ENCODE measurements at regions not wholly inside any gene's neighbourhood (a gene's known extent, or its start where the extent isn't known, plus 50 kb on each side); places are given as distances from the start of the nearest gene placed in this dataset.

DNA sequence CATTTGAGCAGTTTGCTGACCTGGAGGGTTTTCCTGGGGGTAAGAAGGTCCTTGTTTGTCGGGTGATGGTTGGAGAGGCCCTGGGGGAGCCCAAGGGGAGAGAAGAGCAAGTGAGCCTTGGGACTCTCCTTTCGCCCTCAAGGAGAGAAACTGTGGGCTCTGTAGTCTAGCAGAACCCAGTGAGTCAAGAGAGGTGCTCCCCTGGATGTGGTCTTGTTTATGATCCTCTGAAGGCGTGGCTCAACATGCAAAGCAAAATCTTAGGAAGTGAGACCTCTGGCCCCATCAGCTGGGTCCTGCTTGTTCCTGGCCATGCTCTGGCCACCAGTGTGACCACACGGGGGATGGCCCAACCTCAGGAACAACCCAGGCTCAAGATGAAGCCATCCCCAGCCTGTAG lies 66.5 kb upstream of the ALX4 start:
- DNase-seq (ENCODE audit: low spot score) (no peak), ATAC-seq (no peak)
- Mint-ChIP-seq H3K4me3 (no peak overlapping the region), H3K27ac (no peak overlapping the region), H3K27me3 (ENCODE audit: low read depth) (peaks cover 35% of the 10 kb centered on the region), H3K9me3 (peaks cover 5% of the 10 kb centered on the region), H3K4me1 (peaks cover 3% of the 10 kb centered on the region; the same call in 1 of the 2 replicates), H3K36me3 (no peaks in the 10 kb centered on the region)
- CTCF ChIA-PET, result no interaction called here
- TF ChIP-seq SMAD4 (CRISPR knock-in tag; IDR thresholded peaks at IDR 0.05), result no peak
- TF ChIP-seq, protein P1, sequence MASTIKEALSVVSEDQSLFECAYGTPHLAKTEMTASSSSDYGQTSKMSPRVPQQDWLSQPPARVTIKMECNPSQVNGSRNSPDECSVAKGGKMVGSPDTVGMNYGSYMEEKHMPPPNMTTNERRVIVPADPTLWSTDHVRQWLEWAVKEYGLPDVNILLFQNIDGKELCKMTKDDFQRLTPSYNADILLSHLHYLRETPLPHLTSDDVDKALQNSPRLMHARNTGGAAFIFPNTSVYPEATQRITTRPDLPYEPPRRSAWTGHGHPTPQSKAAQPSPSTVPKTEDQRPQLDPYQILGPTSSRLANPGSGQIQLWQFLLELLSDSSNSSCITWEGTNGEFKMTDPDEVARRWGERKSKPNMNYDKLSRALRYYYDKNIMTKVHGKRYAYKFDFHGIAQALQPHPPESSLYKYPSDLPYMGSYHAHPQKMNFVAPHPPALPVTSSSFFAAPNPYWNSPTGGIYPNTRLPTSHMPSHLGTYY (CRISPR knock-in tag; IDR thresholded peaks at IDR 0.05), result no peak
- TF ChIP-seq, protein P2, sequence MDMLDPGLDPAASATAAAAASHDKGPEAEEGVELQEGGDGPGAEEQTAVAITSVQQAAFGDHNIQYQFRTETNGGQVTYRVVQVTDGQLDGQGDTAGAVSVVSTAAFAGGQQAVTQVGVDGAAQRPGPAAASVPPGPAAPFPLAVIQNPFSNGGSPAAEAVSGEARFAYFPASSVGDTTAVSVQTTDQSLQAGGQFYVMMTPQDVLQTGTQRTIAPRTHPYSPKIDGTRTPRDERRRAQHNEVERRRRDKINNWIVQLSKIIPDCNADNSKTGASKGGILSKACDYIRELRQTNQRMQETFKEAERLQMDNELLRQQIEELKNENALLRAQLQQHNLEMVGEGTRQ (CRISPR knock-in tag; IDR thresholded peaks at IDR 0.05), result no peak
- TF ChIP-seq, protein P3, sequence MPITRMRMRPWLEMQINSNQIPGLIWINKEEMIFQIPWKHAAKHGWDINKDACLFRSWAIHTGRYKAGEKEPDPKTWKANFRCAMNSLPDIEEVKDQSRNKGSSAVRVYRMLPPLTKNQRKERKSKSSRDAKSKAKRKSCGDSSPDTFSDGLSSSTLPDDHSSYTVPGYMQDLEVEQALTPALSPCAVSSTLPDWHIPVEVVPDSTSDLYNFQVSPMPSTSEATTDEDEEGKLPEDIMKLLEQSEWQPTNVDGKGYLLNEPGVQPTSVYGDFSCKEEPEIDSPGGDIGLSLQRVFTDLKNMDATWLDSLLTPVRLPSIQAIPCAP (CRISPR knock-in tag; IDR thresholded peaks at IDR 0.05), result no peak
- no peak for TF ChIP-seq ESRRA (CRISPR knock-in tag; IDR thresholded peaks at IDR 0.05; ENCODE audit: borderline replicate concordance)
- no peak for TF ChIP-seq GRHL2 (CRISPR knock-in tag; IDR thresholded peaks at IDR 0.05; ENCODE audit: insufficient replicate concordance, severe bottlenecking)
- TF ChIP-seq, protein P4, sequence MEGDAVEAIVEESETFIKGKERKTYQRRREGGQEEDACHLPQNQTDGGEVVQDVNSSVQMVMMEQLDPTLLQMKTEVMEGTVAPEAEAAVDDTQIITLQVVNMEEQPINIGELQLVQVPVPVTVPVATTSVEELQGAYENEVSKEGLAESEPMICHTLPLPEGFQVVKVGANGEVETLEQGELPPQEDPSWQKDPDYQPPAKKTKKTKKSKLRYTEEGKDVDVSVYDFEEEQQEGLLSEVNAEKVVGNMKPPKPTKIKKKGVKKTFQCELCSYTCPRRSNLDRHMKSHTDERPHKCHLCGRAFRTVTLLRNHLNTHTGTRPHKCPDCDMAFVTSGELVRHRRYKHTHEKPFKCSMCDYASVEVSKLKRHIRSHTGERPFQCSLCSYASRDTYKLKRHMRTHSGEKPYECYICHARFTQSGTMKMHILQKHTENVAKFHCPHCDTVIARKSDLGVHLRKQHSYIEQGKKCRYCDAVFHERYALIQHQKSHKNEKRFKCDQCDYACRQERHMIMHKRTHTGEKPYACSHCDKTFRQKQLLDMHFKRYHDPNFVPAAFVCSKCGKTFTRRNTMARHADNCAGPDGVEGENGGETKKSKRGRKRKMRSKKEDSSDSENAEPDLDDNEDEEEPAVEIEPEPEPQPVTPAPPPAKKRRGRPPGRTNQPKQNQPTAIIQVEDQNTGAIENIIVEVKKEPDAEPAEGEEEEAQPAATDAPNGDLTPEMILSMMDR (IDR thresholded peaks at IDR 0.05), result no peak
- no peak for TF ChIP-seq ZNF232 (CRISPR knock-in tag; IDR thresholded peaks at IDR 0.05)
- POLR2A ChIA-PET, result no interaction called here

DNA sequence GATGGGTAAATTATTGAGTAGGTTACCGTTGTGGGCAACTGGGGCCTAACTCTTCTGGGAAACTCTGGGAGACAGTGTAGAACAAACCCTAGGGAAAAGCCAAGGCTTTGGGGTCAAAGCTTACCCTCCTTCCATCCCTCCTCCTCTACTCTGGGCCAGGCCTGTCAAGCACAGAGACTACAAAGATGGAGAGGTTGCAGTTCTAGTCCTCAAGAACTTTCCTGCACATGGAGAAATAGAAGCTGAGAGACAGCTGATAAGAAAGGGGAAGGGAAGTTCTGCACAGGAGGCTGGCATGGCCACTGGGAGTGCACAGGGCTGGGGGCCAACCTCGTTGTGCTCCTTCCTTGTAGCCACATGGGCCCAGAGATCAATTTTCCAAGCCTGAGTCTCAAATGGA lies 67.2 kb upstream of the ALX4 start:
- Mint-ChIP-seq H3K27me3 (ENCODE audit: low read depth) (peaks cover 35% of the 10 kb centered on the region), H3K4me1 (peaks cover 3% of the 10 kb centered on the region; the same call in 1 of the 2 replicates), H3K4me3 (no peak overlapping the region), H3K36me3 (no peaks in the 10 kb centered on the region), H3K27ac (no peak overlapping the region), H3K9me3 (peaks cover 5% of the 10 kb centered on the region)
- POLR2A ChIA-PET, result no interaction called here
- DNase-seq (ENCODE audit: low spot score), result no peak
- CTCF ChIA-PET, result no interaction called here
- no peak for ATAC-seq
- TF ChIP-seq, protein P5, sequence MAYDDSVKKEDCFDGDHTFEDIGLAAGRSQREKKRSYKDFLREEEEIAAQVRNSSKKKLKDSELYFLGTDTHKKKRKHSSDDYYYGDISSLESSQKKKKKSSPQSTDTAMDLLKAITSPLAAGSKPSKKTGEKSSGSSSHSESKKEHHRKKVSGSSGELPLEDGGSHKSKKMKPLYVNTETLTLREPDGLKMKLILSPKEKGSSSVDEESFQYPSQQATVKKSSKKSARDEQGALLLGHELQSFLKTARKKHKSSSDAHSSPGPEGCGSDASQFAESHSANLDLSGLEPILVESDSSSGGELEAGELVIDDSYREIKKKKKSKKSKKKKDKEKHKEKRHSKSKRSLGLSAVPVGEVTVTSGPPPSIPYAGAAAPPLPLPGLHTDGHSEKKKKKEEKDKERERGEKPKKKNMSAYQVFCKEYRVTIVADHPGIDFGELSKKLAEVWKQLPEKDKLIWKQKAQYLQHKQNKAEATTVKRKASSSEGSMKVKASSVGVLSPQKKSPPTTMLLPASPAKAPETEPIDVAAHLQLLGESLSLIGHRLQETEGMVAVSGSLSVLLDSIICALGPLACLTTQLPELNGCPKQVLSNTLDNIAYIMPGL (CRISPR knock-in tag; IDR thresholded peaks at IDR 0.05), result no peak
- no peak for TF ChIP-seq GRHL2 (CRISPR knock-in tag; IDR thresholded peaks at IDR 0.05; ENCODE audit: insufficient replicate concordance, severe bottlenecking)
- TF ChIP-seq NR1H2 (CRISPR knock-in tag; IDR thresholded peaks at IDR 0.05), result no peak
- TF ChIP-seq TEAD4 (CRISPR knock-in tag; IDR thresholded peaks at IDR 0.05), result no peak
- TF ChIP-seq, protein P6, sequence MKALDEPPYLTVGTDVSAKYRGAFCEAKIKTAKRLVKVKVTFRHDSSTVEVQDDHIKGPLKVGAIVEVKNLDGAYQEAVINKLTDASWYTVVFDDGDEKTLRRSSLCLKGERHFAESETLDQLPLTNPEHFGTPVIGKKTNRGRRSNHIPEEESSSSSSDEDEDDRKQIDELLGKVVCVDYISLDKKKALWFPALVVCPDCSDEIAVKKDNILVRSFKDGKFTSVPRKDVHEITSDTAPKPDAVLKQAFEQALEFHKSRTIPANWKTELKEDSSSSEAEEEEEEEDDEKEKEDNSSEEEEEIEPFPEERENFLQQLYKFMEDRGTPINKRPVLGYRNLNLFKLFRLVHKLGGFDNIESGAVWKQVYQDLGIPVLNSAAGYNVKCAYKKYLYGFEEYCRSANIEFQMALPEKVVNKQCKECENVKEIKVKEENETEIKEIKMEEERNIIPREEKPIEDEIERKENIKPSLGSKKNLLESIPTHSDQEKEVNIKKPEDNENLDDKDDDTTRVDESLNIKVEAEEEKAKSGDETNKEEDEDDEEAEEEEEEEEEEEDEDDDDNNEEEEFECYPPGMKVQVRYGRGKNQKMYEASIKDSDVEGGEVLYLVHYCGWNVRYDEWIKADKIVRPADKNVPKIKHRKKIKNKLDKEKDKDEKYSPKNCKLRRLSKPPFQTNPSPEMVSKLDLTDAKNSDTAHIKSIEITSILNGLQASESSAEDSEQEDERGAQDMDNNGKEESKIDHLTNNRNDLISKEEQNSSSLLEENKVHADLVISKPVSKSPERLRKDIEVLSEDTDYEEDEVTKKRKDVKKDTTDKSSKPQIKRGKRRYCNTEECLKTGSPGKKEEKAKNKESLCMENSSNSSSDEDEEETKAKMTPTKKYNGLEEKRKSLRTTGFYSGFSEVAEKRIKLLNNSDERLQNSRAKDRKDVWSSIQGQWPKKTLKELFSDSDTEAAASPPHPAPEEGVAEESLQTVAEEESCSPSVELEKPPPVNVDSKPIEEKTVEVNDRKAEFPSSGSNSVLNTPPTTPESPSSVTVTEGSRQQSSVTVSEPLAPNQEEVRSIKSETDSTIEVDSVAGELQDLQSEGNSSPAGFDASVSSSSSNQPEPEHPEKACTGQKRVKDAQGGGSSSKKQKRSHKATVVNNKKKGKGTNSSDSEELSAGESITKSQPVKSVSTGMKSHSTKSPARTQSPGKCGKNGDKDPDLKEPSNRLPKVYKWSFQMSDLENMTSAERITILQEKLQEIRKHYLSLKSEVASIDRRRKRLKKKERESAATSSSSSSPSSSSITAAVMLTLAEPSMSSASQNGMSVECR (CRISPR knock-in tag; IDR thresholded peaks at IDR 0.05; ENCODE audit: borderline replicate concordance), result no peak
- TF ChIP-seq, protein P7, sequence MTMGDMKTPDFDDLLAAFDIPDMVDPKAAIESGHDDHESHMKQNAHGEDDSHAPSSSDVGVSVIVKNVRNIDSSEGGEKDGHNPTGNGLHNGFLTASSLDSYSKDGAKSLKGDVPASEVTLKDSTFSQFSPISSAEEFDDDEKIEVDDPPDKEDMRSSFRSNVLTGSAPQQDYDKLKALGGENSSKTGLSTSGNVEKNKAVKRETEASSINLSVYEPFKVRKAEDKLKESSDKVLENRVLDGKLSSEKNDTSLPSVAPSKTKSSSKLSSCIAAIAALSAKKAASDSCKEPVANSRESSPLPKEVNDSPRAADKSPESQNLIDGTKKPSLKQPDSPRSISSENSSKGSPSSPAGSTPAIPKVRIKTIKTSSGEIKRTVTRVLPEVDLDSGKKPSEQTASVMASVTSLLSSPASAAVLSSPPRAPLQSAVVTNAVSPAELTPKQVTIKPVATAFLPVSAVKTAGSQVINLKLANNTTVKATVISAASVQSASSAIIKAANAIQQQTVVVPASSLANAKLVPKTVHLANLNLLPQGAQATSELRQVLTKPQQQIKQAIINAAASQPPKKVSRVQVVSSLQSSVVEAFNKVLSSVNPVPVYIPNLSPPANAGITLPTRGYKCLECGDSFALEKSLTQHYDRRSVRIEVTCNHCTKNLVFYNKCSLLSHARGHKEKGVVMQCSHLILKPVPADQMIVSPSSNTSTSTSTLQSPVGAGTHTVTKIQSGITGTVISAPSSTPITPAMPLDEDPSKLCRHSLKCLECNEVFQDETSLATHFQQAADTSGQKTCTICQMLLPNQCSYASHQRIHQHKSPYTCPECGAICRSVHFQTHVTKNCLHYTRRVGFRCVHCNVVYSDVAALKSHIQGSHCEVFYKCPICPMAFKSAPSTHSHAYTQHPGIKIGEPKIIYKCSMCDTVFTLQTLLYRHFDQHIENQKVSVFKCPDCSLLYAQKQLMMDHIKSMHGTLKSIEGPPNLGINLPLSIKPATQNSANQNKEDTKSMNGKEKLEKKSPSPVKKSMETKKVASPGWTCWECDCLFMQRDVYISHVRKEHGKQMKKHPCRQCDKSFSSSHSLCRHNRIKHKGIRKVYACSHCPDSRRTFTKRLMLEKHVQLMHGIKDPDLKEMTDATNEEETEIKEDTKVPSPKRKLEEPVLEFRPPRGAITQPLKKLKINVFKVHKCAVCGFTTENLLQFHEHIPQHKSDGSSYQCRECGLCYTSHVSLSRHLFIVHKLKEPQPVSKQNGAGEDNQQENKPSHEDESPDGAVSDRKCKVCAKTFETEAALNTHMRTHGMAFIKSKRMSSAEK (CRISPR knock-in tag; IDR thresholded peaks at IDR 0.05; ENCODE audit: borderline replicate concordance), result no peak
